HG02610 (cell line): ENCODE measurements at regions not wholly inside any gene's neighbourhood (a gene's known extent, or its start where the extent isn't known, plus 50 kb on each side); places are given as distances from the start of the nearest gene placed in this dataset.
"Not testable (repeated sequence)": the region's sequence is repeated elsewhere in the genome, so short reads cannot be mapped to it uniquely, and the experiment has no call there.

Source experiments
- ATAC-seq: cut with Tn5 transposase; IDR thresholded peaks from one replicate; pipeline ENCODE4 v1.9.1; 2021; ENCODE audit warnings: mild to moderate bottlenecking, moderate library complexity; ENCODE audit not compliant: unreplicated experiment

GRCh38 chr14:62462988-62463387 lies 582.3 kb downstream of the KCNH5 start:
- no peak for ATAC-seq

GRCh38 chr14:62468946-62469345 lies 576.3 kb downstream of the KCNH5 start:
- ATAC-seq = no peak

- no peak for ATAC-seq
Observed at GRCh38 chr14:62470935-62471334, 574.3 kb downstream of the KCNH5 start.

- ATAC-seq = no peak
Observed at GRCh38 chr14:62491146-62491545, 554.1 kb downstream of the KCNH5 start.

GRCh38 chr14:62497708-62498107 lies 547.5 kb downstream of the KCNH5 start:
- no peak for ATAC-seq

GRCh38 chr14:62501021-62501750 lies 544.1 kb downstream of the KCNH5 start:
- no peak for ATAC-seq

GRCh38 chr14:62505045-62505444 lies 540.2 kb downstream of the KCNH5 start:
- ATAC-seq = no peak

- ATAC-seq = not testable (repeated sequence)
Observed at GRCh38 chr14:62521309-62521708, 523.9 kb downstream of the KCNH5 start.

- ATAC-seq = no peak
Observed at GRCh38 chr14:62528296-62528695, 517.0 kb downstream of the KCNH5 start.

- ATAC-seq = no peak
Observed at GRCh38 chr14:62532181-62532580, 513.1 kb downstream of the KCNH5 start.

- ATAC-seq = no peak
Observed at GRCh38 chr14:62546862-62547474, 498.3 kb downstream of the KCNH5 start.

GRCh38 chr14:62557416-62557815 lies 487.8 kb downstream of the KCNH5 start:
- no peak for ATAC-seq

- no peak for ATAC-seq
Observed at GRCh38 chr14:62558451-62558850, 486.8 kb downstream of the KCNH5 start.

- no peak for ATAC-seq
Observed at GRCh38 chr14:62585247-62585646, 460.0 kb downstream of the KCNH5 start.

GRCh38 chr14:62592877-62593276 lies 452.4 kb downstream of the KCNH5 start:
- no peak for ATAC-seq

GRCh38 chr14:62597143-62597542 lies 448.1 kb downstream of the KCNH5 start:
- no peak for ATAC-seq

GRCh38 chr14:62599616-62600385 lies 445.5 kb downstream of the KCNH5 start:
- no peak for ATAC-seq

- no peak for ATAC-seq
Observed at GRCh38 chr14:62602712-62603111, 442.5 kb downstream of the KCNH5 start.

GRCh38 chr14:62604524-62604923 lies 440.7 kb downstream of the KCNH5 start:
- no peak for ATAC-seq

GRCh38 chr14:62614122-62614521 lies 431.1 kb downstream of the KCNH5 start:
- ATAC-seq = no peak

- no peak for ATAC-seq
Observed at GRCh38 chr14:62616668-62617067, 428.6 kb downstream of the KCNH5 start.

- ATAC-seq = no peak
Observed at GRCh38 chr14:62626416-62626815, 418.8 kb downstream of the KCNH5 start.
